GM06990 (cell line): ENCODE measurements at regions not wholly inside any gene's neighbourhood (a gene's known extent, or its start where the extent isn't known, plus 50 kb on each side); places are given as distances from the start of the nearest gene placed in this dataset.

Experiments used
- DNase-seq: peaks from one replicate; pipeline ENCODE4 v3.0.0-alpha.2; 2011; ENCODE audit not compliant: insufficient read length; ENCODE audit errors: extremely low read depth
- H3K27me3 ChIP-seq: replicated peaks from 2 replicates; pipeline ENCODE4 v1.6.0; 2011; ENCODE audit warnings: low read length; ENCODE audit not compliant: control insufficient read depth, insufficient read depth
- H3K36me3 ChIP-seq: 2 replicates; pipeline ENCODE4 v1.5.1; 2011; ENCODE audit warnings: low read length; ENCODE audit not compliant: control insufficient read depth, insufficient read depth
- H3K4me3 ChIP-seq: replicated peaks from 2 replicates; pipeline ENCODE4 v1.5.1; 2011; ENCODE audit warnings: low read depth, mild to moderate bottlenecking, control low read depth, low read length
- CTCF ChIP-seq: IDR thresholded peaks from 2 replicates; pipeline ENCODE4 v1.5.1; 2011; ENCODE audit warnings: low read length, control low read depth, mild to moderate bottlenecking, inconsistent platforms; ENCODE audit not compliant: insufficient read depth, poor library complexity, severe bottlenecking

GRCh38 chr15:46117071-46117470 is 482.2 kb downstream of the SQOR start:
- no peak for TF ChIP-seq CTCF
- H3K36me3 ChIP-seq = no peaks in the 10 kb centered on the region

GRCh38 chr15:46120713-46121112 is 485.9 kb downstream of the SQOR start:
- TF ChIP-seq CTCF = no peak

More at GRCh38 chr15:46117071-46117470, 482.2 kb downstream of the SQOR start:
- Histone ChIP-seq H3K27me3 (no peaks in the 10 kb centered on the region), H3K4me3 (no peak overlapping the region)
- no peak for DNase-seq

GRCh38 chr15:46121441-46121840 is 486.6 kb downstream of the SQOR start:
- Histone ChIP-seq H3K36me3 (no peaks in the 10 kb centered on the region), H3K27me3 (no peaks in the 10 kb centered on the region), H3K4me3 (no peak overlapping the region)
- DNase-seq = no peak
- TF ChIP-seq CTCF = no peak

More at GRCh38 chr15:46120713-46121112, 485.9 kb downstream of the SQOR start:
- DNase-seq = no peak
- Histone ChIP-seq H3K27me3 (no peaks in the 10 kb centered on the region), H3K4me3 (no peak overlapping the region), H3K36me3 (no peaks in the 10 kb centered on the region)

GRCh38 chr15:46126581-46126980 is 491.8 kb downstream of the SQOR start:
- Histone ChIP-seq H3K4me3 (no peak overlapping the region), H3K27me3 (no peaks in the 10 kb centered on the region), H3K36me3 (no peaks in the 10 kb centered on the region)
- TF ChIP-seq CTCF = no peak
- no peak for DNase-seq

GRCh38 chr15:46127361-46127874 is 492.6 kb downstream of the SQOR start:
- DNase-seq = no peak
- no peaks in the 10 kb centered on the region for H3K36me3 ChIP-seq
- H3K4me3 ChIP-seq = no peak overlapping the region
- no peak for TF ChIP-seq CTCF
- H3K27me3 ChIP-seq = no peaks in the 10 kb centered on the region

GRCh38 chr15:46129145-46129544 is 494.3 kb downstream of the SQOR start:
- Histone ChIP-seq H3K27me3 (no peaks in the 10 kb centered on the region), H3K4me3 (no peak overlapping the region), H3K36me3 (no peaks in the 10 kb centered on the region)
- no peak for TF ChIP-seq CTCF
- DNase-seq = no peak
